ENCODE measurements at regions not wholly inside any gene's neighbourhood (a gene's known extent, or its start where the extent isn't known, plus 50 kb on each side); places are given as distances from the start of the nearest gene placed in this dataset.
A peak's percentile ranks its signal among the peaks of the same experiment; 100 is the strongest.

GRCh38 chr9:73023025-73023541, 70.2 kb upstream of the ALDH1A1 start:
- H3K9me3 ChIP-seq (ENCODE audit: control insufficient read depth, low read length, poor library complexity, severe bottlenecking) = no peaks in the 10 kb centered on the region
- H3K36me3 Mint-ChIP-seq (ENCODE audit: low read depth) = peaks cover 2% of the 10 kb centered on the region
- ATAC-seq (peak; percentile 66), DNase-seq (peak in 2 of 3 donors; percentile 15 to 18)
- H3K27ac Mint-ChIP-seq = no peak overlapping the region
- peak overlapping the region; percentile 21 for H3K4me3 Mint-ChIP-seq
- H3K4me1 Mint-ChIP-seq = peaks cover 11% of the 10 kb centered on the region
- H3K27me3 Mint-ChIP-seq = peaks cover 38% of the 10 kb centered on the region

- peaks cover 2% of the 10 kb centered on the region for H3K36me3 Mint-ChIP-seq (ENCODE audit: low read depth)
Observed at GRCh38 chr9:73022353-73022752, 69.5 kb upstream of the ALDH1A1 start.

GRCh38 chr9:73020877-73021276, 68.0 kb upstream of the ALDH1A1 start:
- DNase-seq = no peak
- peaks cover 11% of the 10 kb centered on the region for H3K4me1 Mint-ChIP-seq
- no peak overlapping the region for H3K27ac Mint-ChIP-seq
- no peaks in the 10 kb centered on the region for H3K9me3 ChIP-seq (ENCODE audit: control insufficient read depth, low read length, poor library complexity, severe bottlenecking)
- H3K4me3 Mint-ChIP-seq = no peak overlapping the region
- H3K27me3 Mint-ChIP-seq = peaks cover 50% of the 10 kb centered on the region
- no peak for ATAC-seq
- H3K36me3 Mint-ChIP-seq (ENCODE audit: low read depth) = peaks cover 2% of the 10 kb centered on the region

More at GRCh38 chr9:73022353-73022752, 69.5 kb upstream of the ALDH1A1 start:
- no peak overlapping the region for H3K4me3 Mint-ChIP-seq
- DNase-seq (no peak), ATAC-seq (no peak)
- peaks cover 44% of the 10 kb centered on the region for H3K27me3 Mint-ChIP-seq
- peaks cover 11% of the 10 kb centered on the region for H3K4me1 Mint-ChIP-seq
- H3K9me3 ChIP-seq (ENCODE audit: control insufficient read depth, low read length, poor library complexity, severe bottlenecking) = no peaks in the 10 kb centered on the region
- no peak overlapping the region for H3K27ac Mint-ChIP-seq

- DNase-seq (no peak), ATAC-seq (no peak)
- H3K9me3 ChIP-seq (ENCODE audit: control insufficient read depth, low read length, poor library complexity, severe bottlenecking) = no peaks in the 10 kb centered on the region
- Mint-ChIP-seq H3K27me3 (peaks cover 42% of the 10 kb centered on the region), H3K4me3 (no peak overlapping the region), H3K36me3 (ENCODE audit: low read depth) (no peaks in the 10 kb centered on the region), H3K27ac (no peak overlapping the region), H3K4me1 (no peaks in the 10 kb centered on the region)
Observed at GRCh38 chr9:73014011-73014410, 61.2 kb upstream of the ALDH1A1 start.

GRCh38 chr9:73011956-73012355, 59.1 kb upstream of the ALDH1A1 start:
- H3K9me3 ChIP-seq (ENCODE audit: control insufficient read depth, low read length, poor library complexity, severe bottlenecking) = no peaks in the 10 kb centered on the region
- Mint-ChIP-seq H3K36me3 (ENCODE audit: low read depth) (peaks cover 4% of the 10 kb centered on the region), H3K4me3 (no peak overlapping the region), H3K27me3 (peaks cover 50% of the 10 kb centered on the region), H3K4me1 (no peaks in the 10 kb centered on the region), H3K27ac (no peak overlapping the region)
- no peak for DNase-seq
- ATAC-seq = no peak

GRCh38 chr9:73011181-73011750, 58.4 kb upstream of the ALDH1A1 start:
- DNase-seq = no peak
- H3K4me3 Mint-ChIP-seq = no peak overlapping the region
- H3K4me1 Mint-ChIP-seq = no peaks in the 10 kb centered on the region
- H3K27ac Mint-ChIP-seq = no peak overlapping the region
- peaks cover 5% of the 10 kb centered on the region for H3K36me3 Mint-ChIP-seq (ENCODE audit: low read depth)
- H3K9me3 ChIP-seq (ENCODE audit: control insufficient read depth, low read length, poor library complexity, severe bottlenecking) = no peaks in the 10 kb centered on the region
- ATAC-seq = no peak
- H3K27me3 Mint-ChIP-seq = peaks cover 49% of the 10 kb centered on the region

GRCh38 chr9:73009649-73010288, 56.9 kb upstream of the ALDH1A1 start:
- no peak for DNase-seq
- H3K27me3 Mint-ChIP-seq = peaks cover 56% of the 10 kb centered on the region
- no peak overlapping the region for H3K27ac Mint-ChIP-seq
- no peaks in the 10 kb centered on the region for H3K9me3 ChIP-seq (ENCODE audit: control insufficient read depth, low read length, poor library complexity, severe bottlenecking)
- no peak for ATAC-seq
- no peaks in the 10 kb centered on the region for H3K4me1 Mint-ChIP-seq
- no peak overlapping the region for H3K4me3 Mint-ChIP-seq
- peaks cover 5% of the 10 kb centered on the region for H3K36me3 Mint-ChIP-seq (ENCODE audit: low read depth)

GRCh38 chr9:73007966-73008672, 55.3 kb upstream of the ALDH1A1 start:
- no peaks in the 10 kb centered on the region for H3K4me1 Mint-ChIP-seq
- ATAC-seq (no peak), DNase-seq (no peak)
- peaks cover 56% of the 10 kb centered on the region for H3K27me3 Mint-ChIP-seq
- no peak overlapping the region for H3K27ac Mint-ChIP-seq
- peaks cover 5% of the 10 kb centered on the region for H3K36me3 Mint-ChIP-seq (ENCODE audit: low read depth)
- H3K4me3 Mint-ChIP-seq = no peak overlapping the region
- no peaks in the 10 kb centered on the region for H3K9me3 ChIP-seq (ENCODE audit: control insufficient read depth, low read length, poor library complexity, severe bottlenecking)

GRCh38 chr9:73006986-73007385, 54.1 kb upstream of the ALDH1A1 start:
- H3K27ac Mint-ChIP-seq = no peak overlapping the region
- no peaks in the 10 kb centered on the region for H3K9me3 ChIP-seq (ENCODE audit: control insufficient read depth, low read length, poor library complexity, severe bottlenecking)
- peaks cover 5% of the 10 kb centered on the region for H3K36me3 Mint-ChIP-seq (ENCODE audit: low read depth)
- DNase-seq = no peak
- no peaks in the 10 kb centered on the region for H3K4me1 Mint-ChIP-seq
- ATAC-seq = no peak
- peaks cover 55% of the 10 kb centered on the region for H3K27me3 Mint-ChIP-seq
- H3K4me3 Mint-ChIP-seq = no peak overlapping the region
